H1 (cell line): ENCODE measurements at regions not wholly inside any gene's neighbourhood (a gene's known extent, or its start where the extent isn't known, plus 50 kb on each side); places are given as distances from the start of the nearest gene placed in this dataset.

Source experiments
- CTCF ChIA-PET: fragments of 300-600 bp; sonication (Branson Sonifier 250); formaldehyde crosslinking; loops from one replicate; lab custom pipeline; 2021; ENCODE audit not compliant: partially characterized antibody; lab: Charles Lee
- POLR2A ChIA-PET: fragments of 300-600 bp; sonication (Branson Sonifier 250); formaldehyde crosslinking; loops from one replicate; lab custom pipeline; 2021; ENCODE audit warnings: inconsistent platforms; ENCODE audit not compliant: partially characterized antibody; lab: Charles Lee
- DNase-seq, 2 experiments: peaks; one replicate each; pipeline versions ENCODE4 v3.0.0 to v3.0.0-alpha.2; 2010 to 2022; ENCODE audit warnings: low spot score in 2 of 2, low read depth in 1 of 2, mixed read lengths in 1 of 2
- FAIRE-seq: peaks from 2 replicates; lab custom pipeline; 2011; peaks lifted over from hg19 to GRCh38; lab: Jason Lieb, UNC
- H2AFZ ChIP-seq: 2 replicates; pipeline ENCODE4 v1.8.1; 2012; ENCODE audit warnings: low read length, inconsistent platforms
- H2AK5ac ChIP-seq: 2 replicates; pipeline ENCODE4 v1.6.1; 2013; ENCODE audit warnings: low read depth, low read length
- H2BK120ac ChIP-seq: replicated peaks from 2 replicates; pipeline ENCODE3; 2013; ENCODE audit warnings: low read depth, low read length, inconsistent platforms
- H2BK12ac ChIP-seq: 2 replicates; pipeline ENCODE4 v1.6.1; 2013; ENCODE audit warnings: low read depth, low read length
- H2BK15ac ChIP-seq: 2 replicates; pipeline ENCODE4 v1.6.1; 2013; ENCODE audit warnings: low read length
- H2BK20ac ChIP-seq: 2 replicates; pipeline ENCODE4 v1.6.1; 2013; ENCODE audit warnings: low read length
- H2BK5ac ChIP-seq: 2 replicates; pipeline ENCODE4 v1.6.1; 2013; ENCODE audit warnings: low read depth, low read length
- H3K14ac ChIP-seq: 2 replicates; pipeline ENCODE4 v1.6.1; 2013; ENCODE audit warnings: inconsistent platforms; ENCODE audit not compliant: insufficient read length
- H3K18ac ChIP-seq: 2 replicates; pipeline ENCODE4 v1.6.1; 2013; ENCODE audit warnings: low read length; ENCODE audit errors: extremely low read depth
- H3K23ac ChIP-seq: 2 replicates; pipeline ENCODE4 v1.6.1; 2013; ENCODE audit warnings: inconsistent platforms; ENCODE audit not compliant: insufficient read length
- H3K23me2 ChIP-seq: 2 replicates; pipeline ENCODE4 v1.6.1; 2013; ENCODE audit warnings: low read depth, low read length
- H3K27ac ChIP-seq: 2 replicates; pipeline ENCODE4 v1.6.1; 2011; ENCODE audit warnings: low read depth, low read length, inconsistent platforms
- H3K27me3 ChIP-seq, 4 experiments: replicated peaks in 1 of 4; 1 replicate in 1 of 4; 2 replicates in 3 of 4; pipeline versions ENCODE4 v1.6.1 to v1.8.1; 2011 to 2013; ENCODE audit warnings: low read length in 3 of 4, mild to moderate bottlenecking in 3 of 4, inconsistent platforms in 2 of 4, mixed read lengths in 2 of 4, moderate library complexity in 1 of 4; ENCODE audit not compliant: control insufficient read depth in 3 of 4, insufficient read depth in 3 of 4; ENCODE audit errors: extremely low read depth in 1 of 4
- H3K36me3 ChIP-seq, 4 experiments: 2 replicates each; pipeline versions ENCODE4 v1.6.1 to v1.8.1; 2011 to 2013; ENCODE audit warnings: mild to moderate bottlenecking in 4 of 4, low read length in 3 of 4, moderate library complexity in 2 of 4, control low read depth in 1 of 4, inconsistent platforms in 1 of 4; ENCODE audit not compliant: insufficient read depth in 4 of 4, control insufficient read depth in 2 of 4
- H3K4ac ChIP-seq: replicated peaks from 2 replicates; pipeline ENCODE3; 2013; ENCODE audit warnings: low read length, low read depth, mixed read lengths, inconsistent platforms; ENCODE audit not compliant: insufficient read length
- H3K4me1 ChIP-seq, 4 experiments: replicated peaks in 1 of 4; 1 replicate in 1 of 4; 2 replicates in 3 of 4; pipeline versions ENCODE4 v1.6.1 to v1.8.1; 2011 to 2013; ENCODE audit warnings: low read length in 3 of 4, inconsistent platforms in 2 of 4, mixed read lengths in 1 of 4; ENCODE audit not compliant: insufficient read depth in 4 of 4, control insufficient read depth in 3 of 4
- H3K4me2 ChIP-seq, 2 experiments: 2 replicates each; pipeline versions ENCODE4 v1.6.1 to v1.8.1; 2011 to 2013; ENCODE audit warnings: low read depth in 2 of 2, low read length in 2 of 2, control low read depth in 1 of 2, inconsistent platforms in 1 of 2, mild to moderate bottlenecking in 1 of 2; ENCODE audit not compliant: insufficient read depth in 1 of 2
- H3K4me3 ChIP-seq, 4 experiments: fragments of 200-600, 300-600 bp in 1 of 4; sonication (generic), shearing (Covaris generic), sonication (Bioruptor Twin) in 1 of 4; 2 replicates each; pipeline versions ENCODE4 v1.5.1 to v1.8.1; 2011 to 2016; ENCODE audit warnings: low read length in 4 of 4, low read depth in 3 of 4, control low read depth in 2 of 4, inconsistent platforms in 2 of 4, mild to moderate bottlenecking in 2 of 4, mixed read lengths in 1 of 4, moderate library complexity in 1 of 4; ENCODE audit not compliant: insufficient read depth in 2 of 4; ENCODE audit errors: extremely low read depth in 1 of 4
- H3K56ac ChIP-seq: replicated peaks from 2 replicates; pipeline ENCODE3; 2013; ENCODE audit warnings: low read depth, mild to moderate bottlenecking, mixed read lengths, low read length, inconsistent platforms; ENCODE audit not compliant: insufficient read length
- H3K79me1 ChIP-seq: 2 replicates; pipeline ENCODE4 v1.6.1; 2013; ENCODE audit warnings: low read depth, low read length, control low read depth
- H3K79me2 ChIP-seq, 2 experiments: 2 replicates each; pipeline versions ENCODE4 v1.6.1 to v1.8.1; 2012 to 2013; ENCODE audit warnings: low read length in 2 of 2, mild to moderate bottlenecking in 2 of 2, inconsistent platforms in 1 of 2; ENCODE audit not compliant: insufficient read depth in 2 of 2, control insufficient read depth in 1 of 2
- H3K9ac ChIP-seq, 4 experiments: replicated peaks in 1 of 4; 1 replicate in 1 of 4; 2 replicates in 3 of 4; pipeline versions ENCODE4 v1.6.1 to v1.8.1; 2011 to 2013; ENCODE audit warnings: low read depth in 3 of 4, low read length in 3 of 4, control low read depth in 2 of 4, mild to moderate bottlenecking in 2 of 4, moderate library complexity in 2 of 4, inconsistent platforms in 1 of 4; ENCODE audit errors: extremely low read depth in 1 of 4
- H3K9me3 ChIP-seq, 2 experiments: 2 replicates each; pipeline versions ENCODE4 v1.6.1 to v1.8.1; 2012 to 2013; ENCODE audit warnings: mild to moderate bottlenecking in 2 of 2, moderate library complexity in 2 of 2, control low read depth in 1 of 2, inconsistent platforms in 1 of 2, low read depth in 1 of 2, low read length in 1 of 2, mixed read lengths in 1 of 2; ENCODE audit not compliant: insufficient read depth in 2 of 2
- H4K20me1 ChIP-seq, 2 experiments: replicated peaks in 1 of 2; 2 replicates each; pipeline versions ENCODE3 to v1.8.1; 2011 to 2013; ENCODE audit warnings: inconsistent platforms in 2 of 2, low read length in 2 of 2, mild to moderate bottlenecking in 1 of 2; ENCODE audit not compliant: insufficient read depth in 2 of 2, control insufficient read depth in 1 of 2
- H4K5ac ChIP-seq: 2 replicates; pipeline ENCODE4 v1.6.1; 2013; ENCODE audit warnings: low read length, low read depth, mixed read lengths, inconsistent platforms; ENCODE audit not compliant: insufficient read length
- H4K8ac ChIP-seq: 2 replicates; pipeline ENCODE4 v1.8.0; 2013; ENCODE audit warnings: mild to moderate bottlenecking, moderate library complexity, low read length, inconsistent platforms; ENCODE audit not compliant: insufficient read depth; ENCODE audit errors: extremely low read depth
- H4K91ac ChIP-seq: replicated peaks from 2 replicates; pipeline ENCODE3; 2013; ENCODE audit warnings: low read length, mixed read lengths, inconsistent platforms; ENCODE audit not compliant: insufficient read length
- CEBPB ChIP-seq: IDR thresholded peaks from 2 replicates; pipeline ENCODE4 v1.6.1; 2012; ENCODE audit warnings: low read depth, low read length
- CTBP2 ChIP-seq: IDR thresholded peaks from 2 replicates; pipeline ENCODE4 v1.7.0; 2011; ENCODE audit warnings: borderline replicate concordance, mild to moderate bottlenecking, moderate library complexity, mixed read lengths, low read length; ENCODE audit not compliant: insufficient read depth, insufficient read length
- FOSL1 ChIP-seq: IDR thresholded peaks from 2 replicates; pipeline ENCODE4 v1.6.1; 2011; ENCODE audit warnings: mild to moderate bottlenecking, low read depth, low read length, moderate library complexity; ENCODE audit not compliant: insufficient read depth
- JUND ChIP-seq: IDR thresholded peaks from 2 replicates; pipeline ENCODE4 v1.6.1; 2011; ENCODE audit warnings: mild to moderate bottlenecking, improper control_type of control experiment, low read length
- KDM5A ChIP-seq: fragments of 200-600 bp; IDR thresholded peaks from 2 replicates; pipeline ENCODE4 v1.7.1; 2012; ENCODE audit warnings: mild to moderate bottlenecking, low read length, inconsistent platforms, mixed read lengths
- MAFK ChIP-seq: IDR thresholded peaks from 2 replicates; pipeline ENCODE4 v1.6.1; 2012; ENCODE audit warnings: low read depth, mild to moderate bottlenecking, improper control_type of control experiment, low read length

- POLR2A ChIA-PET: interaction anchor here (1.2 to 1.5 kb wide), 2 partner anchors 12 to 47 kb away, joined by 3 to 5 read pairs; no protein-coding TSS in a partner anchor
- no peak overlapping the region for H3K23ac ChIP-seq
- no peak overlapping the region for H2AFZ ChIP-seq
- H3K14ac ChIP-seq: no peak overlapping the region
- no peak overlapping the region for H2BK20ac ChIP-seq
- H3K79me1 ChIP-seq: no peaks in the 10 kb centered on the region
- H4K8ac ChIP-seq: no peak overlapping the region
- no peaks in the 10 kb centered on the region for H3K36me3 ChIP-seq
- no peak for DNase-seq
- no peak overlapping the region for H4K91ac ChIP-seq
- H3K56ac ChIP-seq: no peak overlapping the region
- H3K4me1 ChIP-seq: peaks cover 0 to 8% (median 3%) of the 10 kb centered on the region in 4 experiments; a peak in 3 of 7 replicates
- no peak overlapping the region for H3K4me3 ChIP-seq
- no peak for FAIRE-seq
- H3K27ac ChIP-seq: no peak overlapping the region
- no peaks in the 10 kb centered on the region for H3K9me3 ChIP-seq
- no peak overlapping the region for H2BK15ac ChIP-seq
- no peak overlapping the region for H3K4me2 ChIP-seq
- no peak overlapping the region for H4K5ac ChIP-seq
- H3K4ac ChIP-seq: no peak overlapping the region
- H2AK5ac ChIP-seq: no peak overlapping the region
- no peaks in the 10 kb centered on the region; a peak in 1 of 7 replicates for H3K27me3 ChIP-seq
- no peak overlapping the region for H2BK12ac ChIP-seq
- no peaks in the 10 kb centered on the region for H4K20me1 ChIP-seq
- CTCF ChIA-PET: interaction anchor here (1.2 to 1.7 kb wide), 5 partner anchors 20 to 46 kb away, joined by 3 to 10 read pairs (median 3); no protein-coding TSS in a partner anchor
- H3K18ac ChIP-seq: no peak overlapping the region
- H2BK5ac ChIP-seq: no peak overlapping the region
- TF ChIP-seq FOSL1 (no peak), CEBPB (no peak), CTBP2 (no peak), KDM5A (no peak), MAFK (no peak), JUND (no peak)
- peaks cover 2% of the 10 kb centered on the region; the same call in 1 of the 2 replicates for H3K23me2 ChIP-seq
- no peak overlapping the region for H3K9ac ChIP-seq
- H3K79me2 ChIP-seq: no peaks in the 10 kb centered on the region
- H2BK120ac ChIP-seq: no peak overlapping the region
These were observed 314.8 kb downstream of the CDC5L start for GRCh38 chr6:44702292-44702691.
